Heart left ventricle (tissue), 13 donors: ENCODE measurements at regions not wholly inside any gene's neighbourhood (a gene's known extent, or its start where the extent isn't known, plus 50 kb on each side); places are given as distances from the start of the nearest gene placed in this dataset.

ENCODE experiments used
- POLR2A ChIP-seq, 2 donors: fragments of 450-650 bp; IDR thresholded peaks; one replicate each; pipeline ENCODE4 v1.6.1; 2017; ENCODE audit warnings: antibody characterized with exemption in 2 of 2, mild to moderate bottlenecking in 2 of 2, moderate library complexity in 2 of 2
- TF ChIP-seq, protein P1 (sequence below), 12 donors: fragments of 200-600 bp; sonication (generic) in 4 of 12; IDR thresholded peaks; one replicate each; pipeline versions ENCODE4 v1.5.0 to v1.8.0; 2018 to 2022; ENCODE audit warnings: antibody characterized with exemption in 12 of 12, mild to moderate bottlenecking in 5 of 12
- donor health status: ischemic (EF 13 %, LVEDD 7.1; RV severe dilation, severe dysfunction).
- donor health status: DM: no; HTN: yes; CAD: no.
- donor health status: DM: no; HTN: no; CAD: no.
- donor health status: ischemic (EF 25% LVEDD 6.9; RV normal size, moderate dysfunction).
- donor health status: ischemic (EF 25% LVEDD 5.7; RV mildly dilated, moderate dysfunction).
- donor health status: ischemic (EF 35%, LVEDD 5.7; RV mildly dilated, moderate dysfunction).
- donor health status: nonischemic (EF 11% LVEDD 7.7; RV severe dilation, severe dysfunction).
- donor health status: DM: yes; HTN: yes; CAD: no.
- donor health status: PGD.
- donor health status: ischemic (EF 29% LVEDD 5.4; RV normal size, mild dysfunction).
- donor health status: nonischemic (EF 23%, LVEDD 6.1; RV moderate dilation, normal function).

DNA sequence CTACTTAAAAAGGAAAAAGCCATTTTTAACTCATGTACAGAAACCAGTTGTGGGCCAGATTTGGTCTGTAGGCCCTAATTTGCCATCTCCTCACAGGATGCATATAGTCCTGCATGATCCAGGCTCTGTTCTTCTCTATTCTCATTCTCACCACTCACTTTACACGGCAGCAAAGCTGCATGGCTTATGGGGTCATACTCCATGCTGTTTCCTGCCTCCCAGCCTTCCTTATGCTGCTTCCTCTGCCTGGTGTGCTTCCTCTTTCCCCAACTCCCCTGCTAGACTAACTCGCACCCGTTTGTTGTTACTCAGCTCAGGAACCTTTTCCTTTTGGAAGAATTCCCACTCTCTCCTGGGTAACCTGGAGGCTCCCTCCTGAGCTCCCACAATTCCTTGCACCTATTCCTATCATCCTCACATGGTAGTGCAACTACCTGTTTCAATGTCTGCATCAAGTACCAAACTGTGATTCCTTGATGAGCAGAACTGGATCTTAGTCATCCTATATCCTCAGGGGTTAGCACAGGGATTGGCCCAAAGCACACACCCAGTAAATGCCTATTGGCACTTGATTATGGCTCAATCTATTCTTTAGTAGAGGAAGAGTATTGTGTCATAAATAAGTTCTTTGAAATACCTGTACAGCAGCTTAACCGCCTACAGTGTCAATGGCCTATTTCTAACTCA lies 172.1 kb upstream of the MITF start:
- no peak for TF ChIP-seq POLR2A (IDR thresholded peaks at IDR 0.05)
- TF ChIP-seq, protein P1, sequence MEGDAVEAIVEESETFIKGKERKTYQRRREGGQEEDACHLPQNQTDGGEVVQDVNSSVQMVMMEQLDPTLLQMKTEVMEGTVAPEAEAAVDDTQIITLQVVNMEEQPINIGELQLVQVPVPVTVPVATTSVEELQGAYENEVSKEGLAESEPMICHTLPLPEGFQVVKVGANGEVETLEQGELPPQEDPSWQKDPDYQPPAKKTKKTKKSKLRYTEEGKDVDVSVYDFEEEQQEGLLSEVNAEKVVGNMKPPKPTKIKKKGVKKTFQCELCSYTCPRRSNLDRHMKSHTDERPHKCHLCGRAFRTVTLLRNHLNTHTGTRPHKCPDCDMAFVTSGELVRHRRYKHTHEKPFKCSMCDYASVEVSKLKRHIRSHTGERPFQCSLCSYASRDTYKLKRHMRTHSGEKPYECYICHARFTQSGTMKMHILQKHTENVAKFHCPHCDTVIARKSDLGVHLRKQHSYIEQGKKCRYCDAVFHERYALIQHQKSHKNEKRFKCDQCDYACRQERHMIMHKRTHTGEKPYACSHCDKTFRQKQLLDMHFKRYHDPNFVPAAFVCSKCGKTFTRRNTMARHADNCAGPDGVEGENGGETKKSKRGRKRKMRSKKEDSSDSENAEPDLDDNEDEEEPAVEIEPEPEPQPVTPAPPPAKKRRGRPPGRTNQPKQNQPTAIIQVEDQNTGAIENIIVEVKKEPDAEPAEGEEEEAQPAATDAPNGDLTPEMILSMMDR (IDR thresholded peaks at IDR 0.05) = no peak
